HepG2 (cell line): ENCODE measurements at regions not wholly inside any gene's neighbourhood (a gene's known extent, or its start where the extent isn't known, plus 50 kb on each side); places are given as distances from the start of the nearest gene placed in this dataset.

Experiments used
- ATAC-seq: fragments of 200-7000 bp; cut with Tn5 transposase; 3 replicates; pipeline ENCODE4 v1.9.1; 2020; ENCODE audit warnings: mild to moderate bottlenecking, moderate library complexity
- BruUV-seq: library from RNA; stranded (reverse); fragments of 400-500 nt; replicated peaks from 2 replicates; lab custom pipeline; 2021; lab: Mats Ljungman, UMichigan
- CTCF ChIA-PET: fragments of 300-600 bp; formaldehyde crosslinking; extraction: SDS; loops from one replicate; lab custom pipeline; 2021; ENCODE audit warnings: low total read pairs, inconsistent platforms, low intra/inter-chr PET ratio; lab: Yijun Ruan, JAX
- POLR2A ChIA-PET: fragments of 350-600 bp; sonication (Branson Sonifier 250); formaldehyde crosslinking; loops from one replicate; lab custom pipeline; 2020; ENCODE audit warnings: antibody characterized with exemption, inconsistent platforms; lab: Yijun Ruan, JAX
- DNase-seq: peaks from one replicate; pipeline ENCODE4 v3.0.0-alpha.2; 2015; ENCODE audit warnings: low spot score
- FAIRE-seq: peaks from 3 replicates; lab custom pipeline; 2011; peaks lifted over from hg19 to GRCh38; lab: Jason Lieb, UNC
- H2AFZ ChIP-seq: one replicate; pipeline ENCODE4 v1.6.1; 2011; ENCODE audit warnings: low read length, inconsistent platforms
- H3K27ac ChIP-seq: fragments of 300-600 bp; 3 replicates; pipeline ENCODE4 v1.8.0; 2011; ENCODE audit warnings: mixed run types, mild to moderate bottlenecking, mixed read lengths, low read length, inconsistent platforms; ENCODE audit not compliant: insufficient read depth; ENCODE audit errors: extremely low read length
- H3K27me3 ChIP-seq, 2 experiments: fragments of 200-600 bp in 1 of 2; 2 replicates in 1 of 2; 3 replicates in 1 of 2; pipeline versions ENCODE4 v1.6.0 to v1.8.0; 2011; ENCODE audit warnings: low read length in 2 of 2, mild to moderate bottlenecking in 2 of 2, moderate library complexity in 2 of 2, inconsistent platforms in 1 of 2; ENCODE audit not compliant: insufficient read depth in 2 of 2, control insufficient read depth in 1 of 2
- H3K36me3 ChIP-seq, 2 experiments: fragments of 200-600 bp in 1 of 2; replicated peaks in 1 of 2; 2 replicates in 1 of 2; 3 replicates in 1 of 2; pipeline versions ENCODE4 v1.5.1 to v1.8.0; 2011; ENCODE audit warnings: low read length in 2 of 2, inconsistent platforms in 1 of 2; ENCODE audit not compliant: insufficient read depth in 2 of 2, control insufficient read depth in 1 of 2
- H3K4me1 ChIP-seq: 2 replicates; pipeline ENCODE4 v1.5.1; 2012; ENCODE audit warnings: low read length, inconsistent platforms; ENCODE audit not compliant: insufficient read depth
- H3K4me2 ChIP-seq: 2 replicates; pipeline ENCODE4 v1.6.0; 2011; ENCODE audit warnings: low read depth, low read length, inconsistent platforms
- H3K4me3 ChIP-seq, 3 experiments: fragments of 200-600 bp in 1 of 3; sonication (generic), shearing (Covaris generic) in 1 of 3; replicated peaks in 1 of 3; 2 replicates each; pipeline ENCODE4 v1.5.1; 2011 to 2016; ENCODE audit warnings: low read length in 3 of 3, inconsistent platforms in 2 of 3, low read depth in 2 of 3, mild to moderate bottlenecking in 2 of 3, control low read depth in 1 of 3, mixed read lengths in 1 of 3; ENCODE audit not compliant: insufficient read depth in 1 of 3
- H3K79me2 ChIP-seq: one replicate; pipeline ENCODE4 v1.6.1; 2011; ENCODE audit warnings: low read length, inconsistent platforms; ENCODE audit not compliant: insufficient read depth
- H3K9ac ChIP-seq: 2 replicates; pipeline ENCODE4 v1.6.0; 2011; ENCODE audit warnings: mild to moderate bottlenecking, low read depth, low read length, inconsistent platforms; ENCODE audit not compliant: insufficient read depth
- H3K9me3 ChIP-seq: 2 replicates; pipeline ENCODE4 v1.5.1; 2012; ENCODE audit warnings: mild to moderate bottlenecking, low read length
- H4K20me1 ChIP-seq: 2 replicates; pipeline ENCODE4 v1.6.0; 2011; ENCODE audit warnings: inconsistent platforms, mild to moderate bottlenecking, low read length, moderate library complexity; ENCODE audit not compliant: insufficient read depth
- FOXK2 ChIP-seq: fragments of 450-650 bp; IDR thresholded peaks from 2 replicates; pipeline ENCODE4 v1.6.1; 2016
- KDM5A ChIP-seq: fragments of 200-600 bp; sonication (generic); IDR thresholded peaks from 2 replicates; pipeline ENCODE4 v1.7.0; 2018; ENCODE audit warnings: antibody characterized with exemption, mild to moderate bottlenecking, low read length, borderline replicate concordance
- NFATC3 ChIP-seq: sonication (generic); formaldehyde crosslinking; IDR thresholded peaks from 2 replicates; pipeline ENCODE4 v1.5.1; 2020; ENCODE audit warnings: mild to moderate bottlenecking, missing genetic modification reagents
- NR2F2 ChIP-seq: IDR thresholded peaks from 2 replicates; pipeline ENCODE4 v1.6.1; 2012; ENCODE audit warnings: low read depth, inconsistent platforms, borderline replicate concordance
- PTBP1 ChIP-seq: fragments of 200-400 bp; formaldehyde crosslinking; IDR thresholded peaks from 2 replicates; pipeline ENCODE4 v1.6.1; 2018; ENCODE audit warnings: low read length, low read depth; ENCODE audit not compliant: poor library complexity, severe bottlenecking
- ZNF235 ChIP-seq: sonication (generic); formaldehyde crosslinking; IDR thresholded peaks from 2 replicates; pipeline ENCODE4 v1.8.1; 2023; ENCODE audit warnings: mild to moderate bottlenecking, missing genetic modification reagents, borderline replicate concordance
- ZNF383 ChIP-seq: sonication (generic); formaldehyde crosslinking; IDR thresholded peaks from 2 replicates; pipeline ENCODE4 v1.4.0; 2020; ENCODE audit warnings: missing genetic modification reagents, mild to moderate bottlenecking, borderline replicate concordance
- WGBS: methylation state at CpG from one replicate; pipeline ENCODE4 v1.1.6; 2017; ENCODE audit warnings: low lambda C conversion rate; 5-methylcytosine and 5-hydroxymethylcytosine counted together
- in situ Hi-C: cut with HindIII; loops from 2 replicates; pipeline ENCODE4 v1.10.0; 2017; ENCODE audit warnings: low pct_unique_long_range_greater_than_20kb; ENCODE audit not compliant: extremely low pct_ligation_motif_present
- intact Hi-C: fragments of 100-400 bp; cut with micrococcal nuclease; formaldehyde crosslinking; loops from one replicate; pipeline ENCODE4 v1.10.0; 2022; ENCODE audit not compliant: unreplicated experiment
- TF ChIP-seq, protein P1 (sequence below): sonication (generic); formaldehyde crosslinking; IDR thresholded peaks from 2 replicates; pipeline ENCODE4 v1.4.0; 2020; ENCODE audit warnings: missing genetic modification reagents; ENCODE audit errors: not compliant biosample characterization
- TF ChIP-seq, protein P2 (sequence below): sonication (generic); formaldehyde crosslinking; IDR thresholded peaks from 2 replicates; pipeline ENCODE4 v1.4.0; 2020; ENCODE audit warnings: low read depth, missing genetic modification reagents
- TF ChIP-seq, protein P3 (sequence below): sonication (generic); formaldehyde crosslinking; IDR thresholded peaks from 2 replicates; pipeline ENCODE4 v1.4.0; 2020; ENCODE audit warnings: missing genetic modification reagents, borderline replicate concordance
- TF ChIP-seq, protein P4 (sequence below): sonication (generic); formaldehyde crosslinking; IDR thresholded peaks from 2 replicates; pipeline ENCODE4 v1.4.0; 2020; ENCODE audit warnings: missing genetic modification reagents, mild to moderate bottlenecking, borderline replicate concordance

DNA sequence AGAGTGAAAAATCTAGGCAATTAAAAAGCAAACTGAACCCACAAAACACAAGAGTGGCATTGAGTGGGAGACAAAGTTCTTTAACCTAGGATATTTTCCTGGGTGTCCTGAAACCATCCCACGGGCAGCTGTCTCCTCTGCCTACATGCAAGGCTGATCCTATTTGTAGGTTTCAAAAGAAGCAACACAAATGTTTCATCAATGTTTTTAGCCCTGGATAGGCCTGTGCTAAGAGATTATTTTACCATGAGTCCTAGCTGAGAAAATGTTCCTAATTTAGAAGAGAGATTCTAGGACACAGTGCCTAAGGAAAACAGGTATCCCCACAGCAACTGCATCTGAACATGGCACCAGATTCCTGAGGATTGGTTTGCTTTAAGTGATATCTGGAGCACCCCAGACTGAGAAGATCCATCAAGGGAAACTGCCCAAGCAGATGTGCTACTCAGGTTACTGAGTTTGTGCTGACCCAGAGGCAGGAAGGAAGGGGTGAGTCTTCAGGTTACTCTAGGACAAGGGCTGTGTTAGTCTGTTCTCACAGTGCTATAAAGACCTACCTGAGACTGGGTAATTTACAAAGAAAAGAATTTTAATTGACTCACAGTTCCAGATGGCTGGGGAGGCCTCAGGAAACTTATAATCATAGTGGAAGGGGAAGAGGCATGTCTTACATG lies 111.6 kb upstream of the UST start:
- no peaks in the 10 kb centered on the region for H3K9me3 ChIP-seq
- POLR2A ChIA-PET = no interaction called here
- CTCF ChIA-PET = interaction anchor here (0.6 kb wide), 1 partner anchor 1078 kb away, joined by 3 read pairs; no protein-coding TSS in a partner anchor
- in situ Hi-C loops = no loop called here
- DNase-seq (no peak), ATAC-seq (no peak), FAIRE-seq (no peak)
- no peaks in the 10 kb centered on the region for H4K20me1 ChIP-seq
- WGBS = 0% methylated on average over 1 of the region's 1 CpG
- H3K27ac ChIP-seq = no peak overlapping the region
- no TSS peak for BruUV-seq
- no peaks in the 10 kb centered on the region for H3K79me2 ChIP-seq
- no peak overlapping the region for H3K4me2 ChIP-seq
- no peaks in the 10 kb centered on the region for H3K4me1 ChIP-seq
- no peak overlapping the region for H3K9ac ChIP-seq
- H3K36me3 ChIP-seq = no peaks in the 10 kb centered on the region
- H3K27me3 ChIP-seq = no peaks in the 10 kb centered on the region; a peak in 1 of 5 replicates
- H3K4me3 ChIP-seq = no peak overlapping the region
- intact Hi-C loops = no loop called here
- no peak overlapping the region for H2AFZ ChIP-seq
- no peak for TF ChIP-seq ZNF235
- no peak for TF ChIP-seq NR2F2
- TF ChIP-seq, protein P1, sequence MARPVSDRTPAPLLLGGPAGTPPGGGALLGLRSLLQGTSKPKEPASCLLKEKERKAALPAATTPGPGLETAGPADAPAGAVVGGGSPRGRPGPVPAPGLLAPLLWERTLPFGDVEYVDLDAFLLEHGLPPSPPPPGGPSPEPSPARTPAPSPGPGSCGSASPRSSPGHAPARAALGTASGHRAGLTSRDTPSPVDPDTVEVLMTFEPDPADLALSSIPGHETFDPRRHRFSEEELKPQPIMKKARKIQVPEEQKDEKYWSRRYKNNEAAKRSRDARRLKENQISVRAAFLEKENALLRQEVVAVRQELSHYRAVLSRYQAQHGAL (CRISPR knock-in tag) = no peak
- TF ChIP-seq ZNF383 (CRISPR knock-in tag) = no peak
- no peak for TF ChIP-seq FOXK2
- no peak for TF ChIP-seq PTBP1
- TF ChIP-seq, protein P2, sequence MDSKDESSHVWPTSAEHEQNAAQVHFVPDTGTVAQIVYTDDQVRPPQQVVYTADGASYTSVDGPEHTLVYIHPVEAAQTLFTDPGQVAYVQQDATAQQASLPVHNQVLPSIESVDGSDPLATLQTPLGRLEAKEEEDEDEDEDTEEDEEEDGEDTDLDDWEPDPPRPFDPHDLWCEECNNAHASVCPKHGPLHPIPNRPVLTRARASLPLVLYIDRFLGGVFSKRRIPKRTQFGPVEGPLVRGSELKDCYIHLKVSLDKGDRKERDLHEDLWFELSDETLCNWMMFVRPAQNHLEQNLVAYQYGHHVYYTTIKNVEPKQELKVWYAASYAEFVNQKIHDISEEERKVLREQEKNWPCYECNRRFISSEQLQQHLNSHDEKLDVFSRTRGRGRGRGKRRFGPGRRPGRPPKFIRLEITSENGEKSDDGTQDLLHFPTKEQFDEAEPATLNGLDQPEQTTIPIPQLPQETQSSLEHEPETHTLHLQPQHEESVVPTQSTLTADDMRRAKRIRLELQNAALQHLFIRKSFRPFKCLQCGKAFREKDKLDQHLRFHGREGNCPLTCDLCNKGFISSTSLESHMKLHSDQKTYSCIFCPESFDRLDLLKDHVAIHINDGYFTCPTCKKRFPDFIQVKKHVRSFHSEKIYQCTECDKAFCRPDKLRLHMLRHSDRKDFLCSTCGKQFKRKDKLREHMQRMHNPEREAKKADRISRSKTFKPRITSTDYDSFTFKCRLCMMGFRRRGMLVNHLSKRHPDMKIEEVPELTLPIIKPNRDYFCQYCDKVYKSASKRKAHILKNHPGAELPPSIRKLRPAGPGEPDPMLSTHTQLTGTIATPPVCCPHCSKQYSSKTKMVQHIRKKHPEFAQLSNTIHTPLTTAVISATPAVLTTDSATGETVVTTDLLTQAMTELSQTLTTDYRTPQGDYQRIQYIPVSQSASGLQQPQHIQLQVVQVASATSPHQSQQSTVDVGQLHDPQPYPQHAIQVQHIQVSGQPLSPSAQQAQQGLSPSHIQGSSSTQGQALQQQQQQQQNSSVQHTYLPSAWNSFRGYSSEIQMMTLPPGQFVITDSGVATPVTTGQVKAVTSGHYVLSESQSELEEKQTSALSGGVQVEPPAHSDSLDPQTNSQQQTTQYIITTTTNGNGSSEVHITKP (CRISPR knock-in tag) = no peak
- no peak for TF ChIP-seq KDM5A
- TF ChIP-seq NFATC3 (CRISPR knock-in tag) = no peak
- TF ChIP-seq, protein P3, sequence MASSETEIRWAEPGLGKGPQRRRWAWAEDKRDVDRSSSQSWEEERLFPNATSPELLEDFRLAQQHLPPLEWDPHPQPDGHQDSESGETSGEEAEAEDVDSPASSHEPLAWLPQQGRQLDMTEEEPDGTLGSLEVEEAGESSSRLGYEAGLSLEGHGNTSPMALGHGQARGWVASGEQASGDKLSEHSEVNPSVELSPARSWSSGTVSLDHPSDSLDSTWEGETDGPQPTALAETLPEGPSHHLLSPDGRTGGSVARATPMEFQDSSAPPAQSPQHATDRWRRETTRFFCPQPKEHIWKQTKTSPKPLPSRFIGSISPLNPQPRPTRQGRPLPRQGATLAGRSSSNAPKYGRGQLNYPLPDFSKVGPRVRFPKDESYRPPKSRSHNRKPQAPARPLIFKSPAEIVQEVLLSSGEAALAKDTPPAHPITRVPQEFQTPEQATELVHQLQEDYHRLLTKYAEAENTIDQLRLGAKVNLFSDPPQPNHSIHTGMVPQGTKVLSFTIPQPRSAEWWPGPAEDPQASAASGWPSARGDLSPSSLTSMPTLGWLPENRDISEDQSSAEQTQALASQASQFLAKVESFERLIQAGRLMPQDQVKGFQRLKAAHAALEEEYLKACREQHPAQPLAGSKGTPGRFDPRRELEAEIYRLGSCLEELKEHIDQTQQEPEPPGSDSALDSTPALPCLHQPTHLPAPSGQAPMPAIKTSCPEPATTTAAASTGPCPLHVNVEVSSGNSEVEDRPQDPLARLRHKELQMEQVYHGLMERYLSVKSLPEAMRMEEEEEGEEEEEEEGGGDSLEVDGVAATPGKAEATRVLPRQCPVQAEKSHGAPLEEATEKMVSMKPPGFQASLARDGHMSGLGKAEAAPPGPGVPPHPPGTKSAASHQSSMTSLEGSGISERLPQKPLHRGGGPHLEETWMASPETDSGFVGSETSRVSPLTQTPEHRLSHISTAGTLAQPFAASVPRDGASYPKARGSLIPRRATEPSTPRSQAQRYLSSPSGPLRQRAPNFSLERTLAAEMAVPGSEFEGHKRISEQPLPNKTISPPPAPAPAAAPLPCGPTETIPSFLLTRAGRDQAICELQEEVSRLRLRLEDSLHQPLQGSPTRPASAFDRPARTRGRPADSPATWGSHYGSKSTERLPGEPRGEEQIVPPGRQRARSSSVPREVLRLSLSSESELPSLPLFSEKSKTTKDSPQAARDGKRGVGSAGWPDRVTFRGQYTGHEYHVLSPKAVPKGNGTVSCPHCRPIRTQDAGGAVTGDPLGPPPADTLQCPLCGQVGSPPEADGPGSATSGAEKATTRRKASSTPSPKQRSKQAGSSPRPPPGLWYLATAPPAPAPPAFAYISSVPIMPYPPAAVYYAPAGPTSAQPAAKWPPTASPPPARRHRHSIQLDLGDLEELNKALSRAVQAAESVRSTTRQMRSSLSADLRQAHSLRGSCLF (CRISPR knock-in tag) = no peak
- TF ChIP-seq, protein P4, sequence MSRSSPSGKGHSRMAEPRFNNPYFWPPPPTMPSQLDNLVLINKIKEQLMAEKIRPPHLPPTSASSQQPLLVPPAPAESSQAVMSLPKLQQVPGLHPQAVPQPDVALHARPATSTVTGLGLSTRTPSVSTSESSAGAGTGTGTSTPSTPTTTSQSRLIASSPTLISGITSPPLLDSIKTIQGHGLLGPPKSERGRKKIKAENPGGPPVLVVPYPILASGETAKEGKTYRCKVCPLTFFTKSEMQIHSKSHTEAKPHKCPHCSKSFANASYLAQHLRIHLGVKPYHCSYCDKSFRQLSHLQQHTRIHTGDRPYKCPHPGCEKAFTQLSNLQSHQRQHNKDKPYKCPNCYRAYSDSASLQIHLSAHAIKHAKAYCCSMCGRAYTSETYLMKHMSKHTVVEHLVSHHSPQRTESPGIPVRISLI (CRISPR knock-in tag) = no peak
